ENCODE measurements at regions not wholly inside any gene's neighbourhood (a gene's known extent, or its start where the extent isn't known, plus 50 kb on each side); places are given as distances from the start of the nearest gene placed in this dataset.

GRCh38 chr4:174177536-174177935 is 105.9 kb downstream of the FBXO8 start:
- no peak for FAIRE-seq
- no peaks in the 10 kb centered on the region for H3K9me3 ChIP-seq (ENCODE audit: insufficient read depth in 2 of 2, low read depth in 1 of 2, low read length in 1 of 2)
- no peak overlapping the region for H2AK5ac ChIP-seq (ENCODE audit: low read depth, low read length)
- no peaks in the 10 kb centered on the region for H4K20me1 ChIP-seq (replicated peaks in 1 of 2; ENCODE audit: control insufficient read depth in 1 of 2, insufficient read depth in 2 of 2, low read length in 2 of 2)
- POLR2A ChIA-PET (ENCODE audit: partially characterized antibody): no interaction called here
- DNase-seq (ENCODE audit: low read depth in 1 of 2, low spot score in 2 of 2): no peak
- no peaks in the 10 kb centered on the region for H3K36me3 ChIP-seq (ENCODE audit: control insufficient read depth in 2 of 4, insufficient read depth in 4 of 4, low read length in 3 of 4)
- no peaks in the 10 kb centered on the region for H3K79me2 ChIP-seq (ENCODE audit: control insufficient read depth in 1 of 2, insufficient read depth in 2 of 2, low read length in 2 of 2)
- no peak overlapping the region for H4K5ac ChIP-seq (ENCODE audit: insufficient read length, low read depth, low read length)
- no peak overlapping the region for H2BK12ac ChIP-seq (ENCODE audit: low read depth, low read length)
- H3K56ac ChIP-seq (replicated peaks; ENCODE audit: insufficient read length, low read depth, low read length): no peak overlapping the region
- peaks cover 0 to 3% (median 0%) of the 10 kb centered on the region in 4 experiments; a peak in 1 of 7 replicates for H3K4me1 ChIP-seq (replicated peaks in 1 of 4; ENCODE audit: control insufficient read depth in 3 of 4, insufficient read depth in 4 of 4, low read length in 3 of 4)
- H3K18ac ChIP-seq (ENCODE audit: extremely low read depth, low read length): no peak overlapping the region
- WGBS, 2 experiments (ENCODE audit: extremely low coverage in 1 of 2, insufficient coverage in 1 of 2, insufficient read length in 1 of 2, insufficient replicate concordance in 2 of 2, low coverage in 1 of 2, low lambda C conversion rate in 2 of 2, missing lambda C conversion rate in 1 of 2): 65% methylated on average over 1 of the region's 1 CpG; no CpG with 5 or more reads in 1 of the 2 experiments
- H4K8ac ChIP-seq (ENCODE audit: extremely low read depth, insufficient read depth, low read length): no peak overlapping the region
- H3K14ac ChIP-seq (ENCODE audit: insufficient read length): no peak overlapping the region
- no peak overlapping the region for H3K27ac ChIP-seq (ENCODE audit: low read depth, low read length)
- H2BK20ac ChIP-seq (ENCODE audit: low read length): no peak overlapping the region
- H3K23me2 ChIP-seq (ENCODE audit: low read depth, low read length): no peaks in the 10 kb centered on the region
- no peak overlapping the region for H3K9ac ChIP-seq (replicated peaks in 1 of 4; ENCODE audit: extremely low read depth in 1 of 4, low read depth in 3 of 4, low read length in 3 of 4)
- H3K4me2 ChIP-seq (ENCODE audit: insufficient read depth in 1 of 2, low read depth in 2 of 2, low read length in 2 of 2): no peak overlapping the region
- H3K4me3 ChIP-seq (ENCODE audit: extremely low read depth in 1 of 4, insufficient read depth in 2 of 4, low read depth in 3 of 4, low read length in 4 of 4): no peak overlapping the region
- H2BK15ac ChIP-seq (ENCODE audit: low read length): no peak overlapping the region
- H3K79me1 ChIP-seq (ENCODE audit: low read depth, low read length): no peaks in the 10 kb centered on the region
- no peak overlapping the region for H2BK120ac ChIP-seq (replicated peaks; ENCODE audit: low read depth, low read length)
- H3K4ac ChIP-seq (replicated peaks; ENCODE audit: insufficient read length, low read depth, low read length): no peak overlapping the region
- CTCF ChIA-PET (ENCODE audit: partially characterized antibody): interaction anchor here (1.2 kb wide), 2 partner anchors 11 to 24 kb away, joined by 3 to 4 read pairs; no protein-coding TSS in a partner anchor
- no peak overlapping the region for H2AFZ ChIP-seq (ENCODE audit: low read length)
- H3K27me3 ChIP-seq (replicated peaks in 1 of 4; ENCODE audit: control insufficient read depth in 3 of 4, extremely low read depth in 1 of 4, insufficient read depth in 3 of 4, low read length in 3 of 4): no peaks in the 10 kb centered on the region
- no peak overlapping the region for H2BK5ac ChIP-seq (ENCODE audit: low read depth, low read length)
- no peak overlapping the region for H4K91ac ChIP-seq (replicated peaks; ENCODE audit: insufficient read length, low read length)
- no peak overlapping the region for H3K23ac ChIP-seq (ENCODE audit: insufficient read length)
- no peak for TF ChIP-seq KDM5A (IDR thresholded peaks at IDR 0.05; ENCODE audit: low read length)
- no peak for TF ChIP-seq TCF12 (IDR thresholded peaks at IDR 0.05; ENCODE audit: low read depth, low read length)
- no peak for TF ChIP-seq NANOG (IDR thresholded peaks at IDR 0.05; ENCODE audit: insufficient read depth, low read depth, low read length, poor library complexity, severe bottlenecking)
- TF ChIP-seq, protein P1, sequence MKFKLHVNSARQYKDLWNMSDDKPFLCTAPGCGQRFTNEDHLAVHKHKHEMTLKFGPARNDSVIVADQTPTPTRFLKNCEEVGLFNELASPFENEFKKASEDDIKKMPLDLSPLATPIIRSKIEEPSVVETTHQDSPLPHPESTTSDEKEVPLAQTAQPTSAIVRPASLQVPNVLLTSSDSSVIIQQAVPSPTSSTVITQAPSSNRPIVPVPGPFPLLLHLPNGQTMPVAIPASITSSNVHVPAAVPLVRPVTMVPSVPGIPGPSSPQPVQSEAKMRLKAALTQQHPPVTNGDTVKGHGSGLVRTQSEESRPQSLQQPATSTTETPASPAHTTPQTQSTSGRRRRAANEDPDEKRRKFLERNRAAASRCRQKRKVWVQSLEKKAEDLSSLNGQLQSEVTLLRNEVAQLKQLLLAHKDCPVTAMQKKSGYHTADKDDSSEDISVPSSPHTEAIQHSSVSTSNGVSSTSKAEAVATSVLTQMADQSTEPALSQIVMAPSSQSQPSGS (IDR thresholded peaks at IDR 0.05; ENCODE audit: low read length): no peak
- no peak for TF ChIP-seq TAF7 (optimal IDR thresholded peaks at IDR 0.05; ENCODE audit: borderline replicate concordance, low read depth, low read length)
- TF ChIP-seq JUND (IDR thresholded peaks at IDR 0.05; ENCODE audit: low read length): no peak
- no peak for TF ChIP-seq KDM4A (IDR thresholded peaks at IDR 0.05; ENCODE audit: low read depth, low read length, severe bottlenecking)
- no peak for TF ChIP-seq KDM1A (IDR thresholded peaks at IDR 0.05; ENCODE audit: borderline replicate concordance, low read length)
- TF ChIP-seq TEAD4 (IDR thresholded peaks at IDR 0.05; ENCODE audit: low read depth, low read length): no peak
- TF ChIP-seq E2F6 (IDR thresholded peaks at IDR 0.05): no peak
- TF ChIP-seq CHD1 (IDR thresholded peaks at IDR 0.05; ENCODE audit: low read depth, low read length): no peak
- no peak for TF ChIP-seq TBP (IDR thresholded peaks at IDR 0.05; ENCODE audit: low read depth, low read length)
